OCI-LY3 (cell line): ENCODE measurements at regions not wholly inside any gene's neighbourhood (a gene's known extent, or its start where the extent isn't known, plus 50 kb on each side); places are given as distances from the start of the nearest gene placed in this dataset.

ENCODE experiments used
- H2AFZ ChIP-seq: fragments of 200-600, 300-600 bp; shearing (Covaris generic); 2 replicates; pipeline ENCODE4 v1.6.0; 2014; ENCODE audit warnings: antibody characterized with exemption, low read depth, low read length
- H3K27ac ChIP-seq: fragments of 200-600, 300-600 bp; sonication (generic); 2 replicates; pipeline ENCODE4 v1.5.1; 2014; ENCODE audit warnings: mild to moderate bottlenecking, low read length, moderate library complexity, mixed read lengths
- H3K27me3 ChIP-seq: fragments of 200-600, 300-600 bp; sonication (generic); 2 replicates; pipeline ENCODE4 v1.6.1; 2014; ENCODE audit warnings: low read depth, low read length, mixed read lengths
- H3K36me3 ChIP-seq: fragments of 200-600, 300-600 bp; sonication (generic); replicated peaks from 2 replicates; pipeline ENCODE3; 2014; ENCODE audit warnings: low read depth, low read length, mixed read lengths
- H3K4me1 ChIP-seq: fragments of 300-600, 200-600 bp; sonication (generic); 2 replicates; pipeline ENCODE4 v1.6.1; 2014; ENCODE audit warnings: low read length, mixed read lengths
- H3K4me2 ChIP-seq: fragments of 200-600, 300-600 bp; sonication (generic); 2 replicates; pipeline ENCODE4 v1.6.1; 2014; ENCODE audit warnings: low read length, mixed read lengths
- H3K4me3 ChIP-seq: fragments of 300-600, 200-600 bp; sonication (generic); 2 replicates; pipeline ENCODE4 v1.5.1; 2014; ENCODE audit warnings: antibody characterized with exemption, mild to moderate bottlenecking, low read length, moderate library complexity
- H3K79me2 ChIP-seq: fragments of 300-600, 200-600 bp; shearing (Covaris generic); 2 replicates; pipeline ENCODE4 v1.6.1; 2014; ENCODE audit warnings: mild to moderate bottlenecking, low read length, mixed read lengths
- H3K9ac ChIP-seq: fragments of 300-600, 200-600 bp; shearing (Covaris generic); 2 replicates; pipeline ENCODE4 v1.6.0; 2014; ENCODE audit warnings: mild to moderate bottlenecking, low read length, moderate library complexity
- H3K9me3 ChIP-seq: fragments of 200-600, 300-600 bp; shearing (Covaris generic); 2 replicates; pipeline ENCODE4 v1.6.1; 2014; ENCODE audit warnings: low read length, mixed read lengths; ENCODE audit not compliant: insufficient read depth
- H4K20me1 ChIP-seq: fragments of 200-600, 300-600 bp; sonication (generic); 2 replicates; pipeline ENCODE4 v1.6.1; 2016; ENCODE audit warnings: low read length, mixed read lengths; ENCODE audit not compliant: insufficient read depth
- EZH2phosphoT487 ChIP-seq: fragments of 200-600 bp; shearing (Covaris generic); IDR thresholded peaks from 2 replicates; pipeline ENCODE4 v1.6.1; 2018; ENCODE audit warnings: antibody characterized with exemption, mixed run types, low read depth
- TF ChIP-seq, protein P1 (sequence below): fragments of 200-600, 300-600 bp; sonication (generic); IDR thresholded peaks from 2 replicates; pipeline ENCODE4 v1.5.1; 2014; ENCODE audit warnings: antibody characterized with exemption, low read length, low read depth

GRCh38 chr5:84791730-84792129 lies 407.1 kb upstream of the EDIL3 start:
- peaks cover 14% of the 10 kb centered on the region for H3K4me1 ChIP-seq
- H3K9ac ChIP-seq, result no peak overlapping the region
- H3K36me3 ChIP-seq, result no peaks in the 10 kb centered on the region
- H3K4me3 ChIP-seq, result no peak overlapping the region
- H3K27ac ChIP-seq, result no peak overlapping the region
- no peak overlapping the region for H2AFZ ChIP-seq
- no peaks in the 10 kb centered on the region for H3K27me3 ChIP-seq
- H3K9me3 ChIP-seq, result no peaks in the 10 kb centered on the region
- TF ChIP-seq, protein P1, sequence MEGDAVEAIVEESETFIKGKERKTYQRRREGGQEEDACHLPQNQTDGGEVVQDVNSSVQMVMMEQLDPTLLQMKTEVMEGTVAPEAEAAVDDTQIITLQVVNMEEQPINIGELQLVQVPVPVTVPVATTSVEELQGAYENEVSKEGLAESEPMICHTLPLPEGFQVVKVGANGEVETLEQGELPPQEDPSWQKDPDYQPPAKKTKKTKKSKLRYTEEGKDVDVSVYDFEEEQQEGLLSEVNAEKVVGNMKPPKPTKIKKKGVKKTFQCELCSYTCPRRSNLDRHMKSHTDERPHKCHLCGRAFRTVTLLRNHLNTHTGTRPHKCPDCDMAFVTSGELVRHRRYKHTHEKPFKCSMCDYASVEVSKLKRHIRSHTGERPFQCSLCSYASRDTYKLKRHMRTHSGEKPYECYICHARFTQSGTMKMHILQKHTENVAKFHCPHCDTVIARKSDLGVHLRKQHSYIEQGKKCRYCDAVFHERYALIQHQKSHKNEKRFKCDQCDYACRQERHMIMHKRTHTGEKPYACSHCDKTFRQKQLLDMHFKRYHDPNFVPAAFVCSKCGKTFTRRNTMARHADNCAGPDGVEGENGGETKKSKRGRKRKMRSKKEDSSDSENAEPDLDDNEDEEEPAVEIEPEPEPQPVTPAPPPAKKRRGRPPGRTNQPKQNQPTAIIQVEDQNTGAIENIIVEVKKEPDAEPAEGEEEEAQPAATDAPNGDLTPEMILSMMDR, result no peak
- no peak for TF ChIP-seq EZH2phosphoT487
- H3K4me2 ChIP-seq, result no peak overlapping the region
- H3K79me2 ChIP-seq, result no peaks in the 10 kb centered on the region
- no peaks in the 10 kb centered on the region for H4K20me1 ChIP-seq

GRCh38 chr5:84791138-84791537 lies 406.5 kb upstream of the EDIL3 start:
- H3K36me3 ChIP-seq, result no peaks in the 10 kb centered on the region
- H3K4me1 ChIP-seq, result peaks cover 14% of the 10 kb centered on the region
- TF ChIP-seq, protein P1, result no peak
- TF ChIP-seq EZH2phosphoT487, result no peak
- no peak overlapping the region for H3K4me3 ChIP-seq
- H3K27me3 ChIP-seq, result no peaks in the 10 kb centered on the region
- H4K20me1 ChIP-seq, result no peaks in the 10 kb centered on the region
- 0 out of 2 replicates have a peak overlapping the region, but pooled peaks have one; percentile 3 for H3K4me2 ChIP-seq
- H3K9me3 ChIP-seq, result no peaks in the 10 kb centered on the region
- no peak overlapping the region for H2AFZ ChIP-seq
- no peak overlapping the region for H3K27ac ChIP-seq
- no peaks in the 10 kb centered on the region for H3K79me2 ChIP-seq
- H3K9ac ChIP-seq, result no peak overlapping the region

- Histone ChIP-seq H2AFZ (no peak overlapping the region), H3K4me1 (peaks cover 14% of the 10 kb centered on the region), H4K20me1 (no peaks in the 10 kb centered on the region), H3K27ac (no peak overlapping the region), H3K9me3 (no peaks in the 10 kb centered on the region), H3K4me3 (no peak overlapping the region), H3K9ac (no peak overlapping the region), H3K4me2 (no peak overlapping the region), H3K27me3 (no peaks in the 10 kb centered on the region), H3K79me2 (no peaks in the 10 kb centered on the region), H3K36me3 (no peaks in the 10 kb centered on the region)
- no peak for TF ChIP-seq EZH2phosphoT487
- TF ChIP-seq, protein P1, result no peak
These were observed 405.7 kb upstream of the EDIL3 start for GRCh38 chr5:84790406-84790805.

DNA sequence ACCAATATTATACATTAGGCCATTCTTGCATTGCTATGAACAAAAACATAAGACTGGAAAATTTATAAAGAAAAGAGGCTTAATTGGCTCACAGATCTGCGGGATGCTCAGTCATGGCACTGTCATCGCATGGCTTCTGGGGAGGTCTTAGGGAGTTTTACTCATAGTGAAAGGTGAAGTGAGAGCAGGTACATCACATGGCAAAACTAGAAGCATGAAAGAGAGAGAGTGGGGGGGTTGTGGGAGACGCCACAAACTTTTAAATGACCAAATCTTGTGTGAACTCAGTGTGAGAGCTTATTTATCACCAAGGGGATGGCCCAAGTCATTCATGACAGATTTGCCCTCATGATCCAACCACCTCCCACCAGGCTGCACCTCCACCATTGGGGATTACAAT lies 398.3 kb upstream of the EDIL3 start:
- peak overlapping the region; percentile 17; the same call in 1 of the 2 replicates for H3K4me2 ChIP-seq
- no peak for TF ChIP-seq EZH2phosphoT487
- TF ChIP-seq, protein P1, result no peak
- H4K20me1 ChIP-seq, result no peaks in the 10 kb centered on the region
- H3K27me3 ChIP-seq, result no peaks in the 10 kb centered on the region
- peaks cover 14% of the 10 kb centered on the region for H3K4me1 ChIP-seq
- no peak overlapping the region for H2AFZ ChIP-seq
- H3K9ac ChIP-seq, result no peak overlapping the region
- H3K9me3 ChIP-seq, result no peaks in the 10 kb centered on the region
- H3K79me2 ChIP-seq, result no peaks in the 10 kb centered on the region
- no peak overlapping the region for H3K4me3 ChIP-seq
- H3K27ac ChIP-seq, result peak overlapping the region; percentile 29; the same call in 1 of the 2 replicates
- peaks cover 2% of the 10 kb centered on the region for H3K36me3 ChIP-seq
